H9 (cell line): ENCODE measurements at regions not wholly inside any gene's neighbourhood (a gene's known extent, or its start where the extent isn't known, plus 50 kb on each side); places are given as distances from the start of the nearest gene placed in this dataset.

Source experiments
- DNase-seq: peaks from one replicate; pipeline ENCODE4 v3.0.0-alpha.2; 2017
- H2AFZ ChIP-seq: one replicate; pipeline ENCODE4 v1.6.1; 2013; ENCODE audit warnings: mild to moderate bottlenecking, low read length, control low read depth, moderate library complexity
- H2AK5ac ChIP-seq: 2 replicates; pipeline ENCODE4 v1.6.1; 2013; ENCODE audit warnings: low read length, control low read depth, mixed read lengths; ENCODE audit not compliant: insufficient read length
- H2BK120ac ChIP-seq: one replicate; pipeline ENCODE4 v1.6.1; 2013; ENCODE audit warnings: low read depth, mild to moderate bottlenecking, low read length, control low read depth, inconsistent platforms; ENCODE audit not compliant: poor library complexity, severe bottlenecking
- H2BK12ac ChIP-seq: 2 replicates; pipeline ENCODE4 v1.6.1; 2013; ENCODE audit warnings: low read length, control low read depth, mixed read lengths, low read depth; ENCODE audit not compliant: insufficient read length
- H2BK15ac ChIP-seq: 2 replicates; pipeline ENCODE4 v1.6.1; 2013; ENCODE audit warnings: low read depth, low read length, control low read depth
- H2BK20ac ChIP-seq: one replicate; pipeline ENCODE4 v1.6.1; 2013; ENCODE audit warnings: low read depth, mild to moderate bottlenecking, low read length, control low read depth, inconsistent platforms; ENCODE audit not compliant: poor library complexity, severe bottlenecking
- H2BK5ac ChIP-seq: 2 replicates; pipeline ENCODE4 v1.6.1; 2013; ENCODE audit warnings: low read length, control low read depth, mixed read lengths; ENCODE audit not compliant: insufficient read length
- H3K14ac ChIP-seq: 2 replicates; pipeline ENCODE4 v1.6.1; 2013; ENCODE audit warnings: low read length, control low read depth; ENCODE audit not compliant: insufficient read depth
- H3K18ac ChIP-seq: 2 replicates; pipeline ENCODE4 v1.6.1; 2013; ENCODE audit warnings: low read depth, mild to moderate bottlenecking, mixed read lengths, low read length, control low read depth; ENCODE audit not compliant: insufficient read length
- H3K23ac ChIP-seq: 2 replicates; pipeline ENCODE4 v1.6.1; 2013; ENCODE audit warnings: low read length, control low read depth, mixed read lengths, low read depth; ENCODE audit not compliant: insufficient read length
- H3K23me2 ChIP-seq: 2 replicates; pipeline ENCODE4 v1.6.1; 2013; ENCODE audit warnings: low read depth, mild to moderate bottlenecking, mixed read lengths, low read length, control low read depth; ENCODE audit not compliant: insufficient read length, poor library complexity, severe bottlenecking
- H3K27ac ChIP-seq: 2 replicates; pipeline ENCODE4 v1.5.1; 2013; ENCODE audit warnings: low read length, control low read depth, mixed read lengths, low read depth; ENCODE audit not compliant: insufficient read length
- H3K27me3 ChIP-seq: 2 replicates; pipeline ENCODE4 v1.6.1; 2013; ENCODE audit warnings: low read length, control low read depth, inconsistent platforms; ENCODE audit not compliant: insufficient read depth
- H3K4ac ChIP-seq: 2 replicates; pipeline ENCODE4 v1.6.1; 2013; ENCODE audit warnings: low read depth, mild to moderate bottlenecking, control low read depth, inconsistent platforms, low read length, moderate library complexity
- H3K4me1 ChIP-seq: 2 replicates; pipeline ENCODE4 v1.6.1; 2013; ENCODE audit warnings: low read length, control low read depth, inconsistent platforms; ENCODE audit not compliant: insufficient read depth
- H3K4me2 ChIP-seq: 2 replicates; pipeline ENCODE4 v1.6.1; 2013; ENCODE audit warnings: low read length, control low read depth, mixed read lengths; ENCODE audit not compliant: insufficient read length, insufficient read depth
- H3K56ac ChIP-seq: 2 replicates; pipeline ENCODE4 v1.6.1; 2013; ENCODE audit warnings: low read depth, mild to moderate bottlenecking, mixed read lengths, low read length, control low read depth; ENCODE audit not compliant: insufficient read length
- H3K79me1 ChIP-seq: 2 replicates; pipeline ENCODE4 v1.6.1; 2013; ENCODE audit warnings: low read depth, mild to moderate bottlenecking, moderate library complexity, low read length, control low read depth, inconsistent platforms; ENCODE audit not compliant: insufficient read depth, poor library complexity, severe bottlenecking
- H3K79me2 ChIP-seq: 2 replicates; pipeline ENCODE4 v1.6.1; 2013; ENCODE audit warnings: low read length, control low read depth, inconsistent platforms; ENCODE audit not compliant: insufficient read depth
- H3K9ac ChIP-seq: 2 replicates; pipeline ENCODE4 v1.6.1; 2013; ENCODE audit warnings: low read length, control low read depth, mixed read lengths; ENCODE audit not compliant: insufficient read length; ENCODE audit errors: extremely low read depth
- H3K9me3 ChIP-seq: one replicate; pipeline ENCODE4 v1.6.1; 2013; ENCODE audit warnings: low read depth, low read length, inconsistent platforms; ENCODE audit not compliant: control insufficient read depth
- H3T11ph ChIP-seq: one replicate; pipeline ENCODE4 v1.6.1; 2013; ENCODE audit warnings: mild to moderate bottlenecking, low read length, control low read depth, inconsistent platforms
- H4K20me1 ChIP-seq: one replicate; pipeline ENCODE4 v1.6.1; 2013; ENCODE audit not compliant: control insufficient read depth, insufficient read length, insufficient read depth
- H4K5ac ChIP-seq: 2 replicates; pipeline ENCODE4 v1.6.1; 2013; ENCODE audit warnings: low read depth, mild to moderate bottlenecking, mixed read lengths, low read length, control low read depth; ENCODE audit not compliant: insufficient read length
- H4K8ac ChIP-seq: replicated peaks from 2 replicates; pipeline ENCODE4 v1.6.1; 2013; ENCODE audit warnings: low read length, control low read depth, mixed read lengths, low read depth; ENCODE audit not compliant: insufficient read length
- H4K91ac ChIP-seq: 2 replicates; pipeline ENCODE4 v1.6.1; 2013; ENCODE audit warnings: low read depth, mild to moderate bottlenecking, moderate library complexity, mixed read lengths, low read length, control low read depth; ENCODE audit not compliant: insufficient read length
- H3K27ac Mint-ChIP-seq, 3 experiments: 2 replicates in 2 of 3; 3 replicates in 1 of 3; pipeline ENCODE4 v1.8.0; 2020 to 2021; ENCODE audit warnings: mixed read lengths in 3 of 3, mild to moderate bottlenecking in 1 of 3, moderate library complexity in 1 of 3
- H3K27me3 Mint-ChIP-seq: 2 replicates; pipeline ENCODE4 v1.8.0; 2021; ENCODE audit warnings: low read depth, mild to moderate bottlenecking, moderate library complexity, mixed read lengths
- H3K36me3 Mint-ChIP-seq, 3 experiments: 2 replicates in 2 of 3; 3 replicates in 1 of 3; pipeline ENCODE4 v1.8.0; 2020 to 2021; ENCODE audit warnings: low read depth in 3 of 3, mixed read lengths in 3 of 3; ENCODE audit not compliant: insufficient read depth in 1 of 3
- H3K4me1 Mint-ChIP-seq, 2 experiments: 2 replicates each; pipeline ENCODE4 v1.8.0; 2020; ENCODE audit warnings: mixed read lengths in 2 of 2
- H3K4me3 Mint-ChIP-seq, 2 experiments: 2 replicates in 1 of 2; 3 replicates in 1 of 2; pipeline ENCODE4 v1.8.0; 2020 to 2021; ENCODE audit warnings: mild to moderate bottlenecking in 2 of 2, mixed read lengths in 2 of 2, moderate library complexity in 1 of 2
- H3K9me3 Mint-ChIP-seq, 2 experiments: 2 replicates in 1 of 2; 3 replicates in 1 of 2; pipeline ENCODE4 v1.8.0; 2020; ENCODE audit warnings: mild to moderate bottlenecking in 2 of 2, mixed read lengths in 2 of 2, moderate library complexity in 1 of 2
- CTCF ChIP-seq: fragments of 200-600 bp; sonication (generic); conservative IDR thresholded peaks from 3 replicates; pipeline ENCODE4 v1.8.0; 2021; ENCODE audit warnings: antibody characterized with exemption, mild to moderate bottlenecking
- WGBS: extraction: QIAGEN DNeasy Blood & Tissue Kit; methylation state at CpG from one replicate; pipeline ENCODE4 v1.1.7; 2013; ENCODE audit warnings: missing lambda C conversion rate, low lambda C conversion rate, mixed read lengths; ENCODE audit not compliant: insufficient read length; ENCODE audit errors: extremely low coverage; 5-methylcytosine and 5-hydroxymethylcytosine counted together

GRCh38 chr10:3535001-3535400 lies 250.0 kb downstream of the KLF6 start:
- H3K14ac ChIP-seq, result no peak overlapping the region
- no peaks in the 10 kb centered on the region for H3K79me2 ChIP-seq
- H2BK12ac ChIP-seq, result no peak overlapping the region
- no peak overlapping the region for H3K23ac ChIP-seq
- TF ChIP-seq CTCF, result no peak
- WGBS, result no CpG with 5 or more reads among the region's 7 CpGs
- H3K4me3 Mint-ChIP-seq, result no peak overlapping the region
- no peaks in the 10 kb centered on the region for H3K23me2 ChIP-seq
- no peak overlapping the region for H4K8ac ChIP-seq
- no peaks in the 10 kb centered on the region for H4K20me1 ChIP-seq
- H3K27me3 Mint-ChIP-seq, result peaks cover 6% of the 10 kb centered on the region
- H3K9me3 ChIP-seq, result no peaks in the 10 kb centered on the region
- no peak overlapping the region for H3T11ph ChIP-seq
- no peak overlapping the region for H3K4me2 ChIP-seq
- H4K5ac ChIP-seq, result no peak overlapping the region
- H4K91ac ChIP-seq, result no peak overlapping the region
- peaks cover 0 to 9% of the 10 kb centered on the region in 2 experiments; a peak in 2 of 4 replicates for H3K4me1 Mint-ChIP-seq
- H2AFZ ChIP-seq, result no peak overlapping the region
- no peak overlapping the region for H3K4ac ChIP-seq
- no peaks in the 10 kb centered on the region for H3K4me1 ChIP-seq
- H2BK20ac ChIP-seq, result no peak overlapping the region
- no peaks in the 10 kb centered on the region for H3K79me1 ChIP-seq
- H3K9ac ChIP-seq, result no peak overlapping the region
- H3K27ac ChIP-seq, result no peak overlapping the region
- no peak overlapping the region for H3K18ac ChIP-seq
- no peak overlapping the region for H3K56ac ChIP-seq
- no peaks in the 10 kb centered on the region for H3K27me3 ChIP-seq
- H3K9me3 Mint-ChIP-seq, result no peaks in the 10 kb centered on the region; a peak in 1 of 5 replicates
- H2BK5ac ChIP-seq, result no peak overlapping the region
- no peak overlapping the region; a peak in 1 of 7 replicates for H3K27ac Mint-ChIP-seq
- no peak overlapping the region for H2BK120ac ChIP-seq
- no peaks in the 10 kb centered on the region for H3K36me3 Mint-ChIP-seq
- H2BK15ac ChIP-seq, result no peak overlapping the region
- no peak for DNase-seq
- H2AK5ac ChIP-seq, result no peak overlapping the region
